Right cardiac atrium (tissue), 5 donors: ENCODE measurements at regions not wholly inside any gene's neighbourhood (a gene's known extent, or its start where the extent isn't known, plus 50 kb on each side); places are given as distances from the start of the nearest gene placed in this dataset.
"Not testable (repeated sequence)": the region's sequence is repeated elsewhere in the genome, so short reads cannot be mapped to it uniquely, and the experiment has no call there.

Experiments used
- ATAC-seq, 2 donors: fragments of 200-7000 bp; cut with Tn5 transposase; one replicate each; pipeline versions ENCODE4 v1.8.0 to v1.9.1; 2020; ENCODE audit warnings: moderate library complexity in 2 of 2, mild to moderate bottlenecking in 1 of 2
- DNase-seq, 3 donors: peaks; one replicate each; pipeline ENCODE4 v3.0.0-alpha.2; 2020
- H3K27ac ChIP-seq: one replicate; pipeline ENCODE4 v1.5.1; 2013; ENCODE audit warnings: mild to moderate bottlenecking, low read length, control low read depth, moderate library complexity
- H3K27me3 ChIP-seq: one replicate; pipeline ENCODE4 v1.6.1; 2013; ENCODE audit not compliant: control insufficient read depth, insufficient read depth
- H3K4me1 ChIP-seq: one replicate; pipeline ENCODE4 v1.6.1; 2013; ENCODE audit warnings: low read length; ENCODE audit not compliant: control insufficient read depth, insufficient read depth
- H3K4me3 ChIP-seq: one replicate; pipeline ENCODE4 v1.5.1; 2013; ENCODE audit warnings: low read length, control low read depth
- H3K9me3 ChIP-seq: one replicate; pipeline ENCODE4 v1.6.1; 2013; ENCODE audit warnings: low read length; ENCODE audit not compliant: control insufficient read depth
- WGBS: extraction: QIAGEN DNeasy Blood & Tissue Kit; methylation state at CpG from one replicate; pipeline ENCODE4 v1.1.7; 2013; 5-methylcytosine and 5-hydroxymethylcytosine counted together
- intact Hi-C, 4 donors: fragments of 100-400 bp; cut with DNase I; formaldehyde crosslinking; loops; one replicate each; pipeline versions ENCODE4 v1.11.0 to v1.14.0; 2022 to 2023
- donor health status: healthy with polysubstance abuse.
- donor health status: DM: no; HTN: yes; CAD: no.
- donor health status: DM: no; HTN: no; CAD: no.
- donor health status: DM: no; HTN: yes; CAD: no; lungs with severe emphysema.
- donor health status: DM: yes; HTN: yes; CAD: no.

DNA sequence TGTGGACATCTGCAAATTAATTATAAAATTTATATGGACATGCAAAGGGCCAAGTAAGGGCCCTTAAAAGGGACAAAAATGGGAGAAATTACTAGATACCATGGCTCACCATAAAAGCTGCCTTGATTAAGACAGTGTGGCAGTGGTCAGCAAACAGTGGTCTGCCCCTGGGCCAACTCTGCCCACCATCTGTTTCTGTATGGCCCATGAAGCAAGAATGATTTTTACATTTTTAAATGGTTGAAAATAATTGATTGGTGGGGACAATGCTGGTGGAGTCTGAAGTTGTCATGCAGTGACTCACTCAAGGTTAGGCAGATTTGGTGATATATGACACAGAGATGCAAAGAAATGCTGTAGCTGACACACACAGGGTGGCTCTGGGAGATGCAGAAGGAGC, 143.2 kb upstream of the PRDM7 start:
- ATAC-seq, intact Hi-C loops, H3K27me3 ChIP-seq, H3K27ac ChIP-seq, H3K4me1 ChIP-seq, H3K4me3 ChIP-seq, DNase-seq, H3K9me3 ChIP-seq: not testable (repeated sequence)

DNA sequence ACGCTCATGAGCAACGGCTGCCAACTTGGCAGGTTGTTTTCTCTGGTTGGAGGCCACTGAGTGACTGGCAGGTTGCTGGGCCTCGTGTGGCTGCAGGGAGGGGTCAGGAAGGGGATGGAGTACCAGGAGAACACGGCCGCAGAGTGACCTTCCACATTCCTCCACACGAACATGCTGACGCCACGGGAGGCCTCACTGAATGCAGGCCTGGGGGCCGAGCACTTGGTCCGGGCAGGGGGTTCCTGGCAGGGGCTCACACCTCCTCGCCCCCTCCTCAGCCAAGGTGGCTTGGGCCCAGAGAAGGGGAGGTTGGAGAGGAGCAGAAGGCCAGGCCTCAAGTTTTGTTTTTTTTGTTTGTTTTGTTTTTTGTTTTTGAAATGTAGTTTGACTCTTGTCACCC, 98.5 kb upstream of the PRDM7 start:
- ATAC-seq, H3K27me3 ChIP-seq, H3K27ac ChIP-seq, DNase-seq, H3K4me3 ChIP-seq, H3K4me1 ChIP-seq, H3K9me3 ChIP-seq, intact Hi-C loops: not testable (repeated sequence)
- WGBS, result 94% methylated on average over 7 of the region's 11 CpGs

DNA sequence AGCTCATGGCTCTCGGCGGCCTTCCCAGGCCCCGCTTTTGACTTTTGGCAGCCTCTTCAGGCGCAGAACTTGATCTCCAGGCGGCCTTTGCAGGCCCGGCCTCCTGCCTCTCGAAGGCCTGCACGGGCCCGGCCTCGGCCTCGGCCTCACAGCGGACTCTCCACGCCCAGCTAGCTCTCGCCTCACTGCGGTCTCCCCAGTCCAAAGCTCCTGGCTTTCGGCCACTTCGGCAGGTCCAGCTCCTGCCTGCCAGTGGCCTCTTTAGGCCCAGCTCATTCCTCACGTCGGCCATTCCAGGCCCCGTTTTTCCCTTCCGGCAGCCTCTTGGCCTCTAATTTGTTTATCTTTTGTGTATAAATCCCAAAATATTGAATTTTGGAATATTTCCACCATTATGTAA, 94.5 kb upstream of the PRDM7 start:
- H3K9me3 ChIP-seq, intact Hi-C loops, H3K4me1 ChIP-seq, H3K27ac ChIP-seq, ATAC-seq, H3K4me3 ChIP-seq, H3K27me3 ChIP-seq: not testable (repeated sequence)
- peak in 1 of 3 donors; percentile 19 for DNase-seq
- 94% methylated on average over 12 of the region's 21 CpGs for WGBS

DNA sequence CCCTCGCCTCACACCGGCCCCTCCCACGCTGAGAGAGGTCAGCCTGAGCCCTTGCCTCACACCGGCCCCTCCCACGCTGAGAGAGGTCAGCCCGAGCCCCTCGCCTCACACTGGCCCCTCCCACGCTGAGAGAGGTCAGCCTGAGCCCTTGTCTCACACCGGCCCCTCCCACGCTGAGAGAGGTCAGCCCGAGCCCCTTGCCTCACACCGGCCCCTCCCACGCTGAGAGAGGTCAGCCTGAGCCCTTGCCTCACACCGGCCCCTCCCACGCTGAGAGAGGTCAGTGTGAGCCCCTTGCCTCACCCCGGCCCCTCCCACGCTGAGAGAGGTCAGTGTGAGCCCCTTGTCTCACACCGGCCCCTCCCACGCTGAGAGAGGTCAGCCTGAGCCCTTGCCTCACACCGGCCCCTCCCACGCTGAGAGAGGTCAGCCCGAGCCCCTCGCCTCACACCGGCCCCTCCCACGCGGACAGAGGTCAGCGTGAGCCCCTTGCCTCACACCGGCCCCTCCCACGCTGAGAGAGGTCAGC, 92.1 kb upstream of the PRDM7 start:
- 94% methylated on average over 21 of the region's 29 CpGs for WGBS
- H3K27ac ChIP-seq, H3K4me1 ChIP-seq, H3K9me3 ChIP-seq, H3K27me3 ChIP-seq, ATAC-seq, intact Hi-C loops, H3K4me3 ChIP-seq: not testable (repeated sequence)
- DNase-seq, result peak in 1 of 3 donors; percentile 1

DNA sequence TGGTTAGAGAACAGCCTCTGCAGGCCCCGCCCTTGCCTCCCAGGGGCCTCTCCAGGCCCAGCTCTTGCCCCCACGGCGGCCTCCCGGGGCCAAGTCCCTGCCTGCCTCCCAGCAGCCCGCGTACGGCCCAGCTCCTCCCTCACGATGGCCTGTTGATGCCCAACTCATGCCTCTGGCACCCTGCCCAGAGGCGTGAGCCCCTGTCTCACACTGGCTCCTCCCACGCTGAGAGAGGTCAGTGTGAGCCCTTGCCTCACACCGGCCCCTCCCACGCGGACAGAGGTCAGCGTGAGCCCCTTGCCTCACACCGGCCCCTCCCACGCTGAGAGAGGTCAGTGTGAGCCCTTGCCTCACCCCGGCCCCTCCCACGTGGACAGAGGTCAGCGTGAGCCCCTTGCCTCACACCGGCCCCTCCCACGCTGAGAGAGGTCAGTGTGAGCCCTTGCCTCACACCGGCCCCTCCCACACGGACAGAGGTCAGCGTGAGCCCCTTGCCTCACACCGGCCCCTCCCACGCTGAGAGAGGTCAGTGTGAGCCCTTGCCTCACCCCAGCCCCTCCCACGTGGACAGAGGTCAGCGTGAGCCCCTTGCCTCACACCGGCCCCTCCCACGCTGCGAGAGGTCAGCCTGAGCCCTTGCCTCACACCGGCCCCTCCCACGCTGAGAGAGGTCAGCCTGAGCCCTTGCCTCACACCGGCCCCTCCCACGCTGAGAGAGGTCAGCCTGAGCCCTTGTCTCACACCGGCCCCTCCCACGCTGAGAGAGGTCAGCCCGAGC, 91.4 kb upstream of the PRDM7 start:
- H3K4me1 ChIP-seq, intact Hi-C loops: not testable (repeated sequence)
- peak in 2 of 3 donors; percentile 5 to 19 for DNase-seq

DNA sequence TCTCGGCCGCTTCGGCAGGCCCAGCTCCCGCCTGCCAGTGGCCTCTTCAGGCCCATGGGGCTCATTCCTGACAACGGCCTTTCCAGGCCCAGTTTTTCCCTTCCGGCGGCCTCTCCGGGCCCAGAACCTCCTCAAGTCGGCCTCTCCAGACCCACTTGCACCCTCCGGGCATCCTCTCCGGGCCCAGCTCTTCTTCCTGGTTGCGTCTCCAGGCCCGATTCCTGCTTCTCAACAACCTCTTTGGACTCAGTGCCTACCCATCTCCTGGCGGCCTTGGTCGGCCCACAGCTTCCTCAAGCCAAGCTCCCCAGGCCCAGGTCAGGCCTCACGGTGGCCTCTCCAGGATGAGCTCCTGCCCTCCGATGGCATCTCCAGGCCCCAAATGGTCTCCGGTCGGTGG, 90.6 kb upstream of the PRDM7 start:
- H3K4me1 ChIP-seq, DNase-seq, H3K27ac ChIP-seq, ATAC-seq, intact Hi-C loops, H3K27me3 ChIP-seq, H3K9me3 ChIP-seq, H3K4me3 ChIP-seq: not testable (repeated sequence)
- WGBS, result 97% methylated on average over 14 of the region's 19 CpGs

More for the DNA sequence above, 91.4 kb upstream of the PRDM7 start:
- H3K4me3 ChIP-seq, H3K27ac ChIP-seq, ATAC-seq, H3K27me3 ChIP-seq, H3K9me3 ChIP-seq: not testable (repeated sequence)
- 94% methylated on average over 29 of the region's 38 CpGs for WGBS

DNA sequence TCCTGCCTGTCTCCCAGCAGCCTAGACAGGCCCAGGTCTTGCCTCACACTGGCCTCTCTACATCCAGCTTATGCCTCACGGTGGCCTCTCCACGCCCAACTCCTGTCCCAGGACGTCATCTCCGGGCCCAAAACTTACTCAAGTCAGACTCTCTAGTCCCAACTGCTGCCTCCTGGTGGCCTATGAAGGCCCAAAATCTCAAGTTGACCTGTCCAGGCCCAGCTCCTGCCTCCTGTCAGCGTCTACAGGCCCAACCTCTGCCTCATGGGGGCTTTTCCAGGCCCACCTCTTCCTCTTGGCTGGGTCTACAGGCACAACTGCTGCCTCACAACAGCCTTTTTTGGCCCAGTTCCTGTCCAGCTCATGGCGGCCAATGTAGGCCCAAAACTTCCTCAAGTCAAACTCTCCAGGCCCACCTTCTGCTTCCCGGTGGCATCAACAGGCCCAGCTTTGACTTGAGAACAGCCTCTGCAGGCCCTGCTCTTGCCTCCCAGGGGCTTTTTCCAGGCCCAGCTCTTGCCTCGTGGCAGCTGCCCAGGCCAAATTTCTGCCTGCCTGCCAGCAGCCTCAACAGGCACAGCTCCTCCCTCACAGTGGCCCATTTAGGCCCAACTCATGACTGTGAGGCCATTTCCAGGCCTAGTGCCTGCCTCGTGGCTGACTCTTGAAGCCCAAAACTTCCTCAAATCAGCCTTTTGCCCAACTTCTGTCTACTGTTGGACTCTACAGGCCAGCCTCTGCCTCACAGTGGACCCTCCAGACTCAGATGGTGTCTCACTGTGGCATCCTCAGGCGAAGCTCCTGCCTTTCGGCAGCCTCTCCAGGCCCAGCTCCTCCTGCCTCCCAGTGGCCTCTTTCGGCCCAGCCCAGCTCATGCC, 89.8 kb upstream of the PRDM7 start:
- WGBS, result 80% methylated on average over 6 of the region's 12 CpGs
- intact Hi-C loops, H3K27ac ChIP-seq, H3K4me1 ChIP-seq, H3K27me3 ChIP-seq, ATAC-seq, H3K4me3 ChIP-seq, H3K9me3 ChIP-seq: not testable (repeated sequence)
- peak in 2 of 3 donors; percentile 9 to 21 for DNase-seq

DNA sequence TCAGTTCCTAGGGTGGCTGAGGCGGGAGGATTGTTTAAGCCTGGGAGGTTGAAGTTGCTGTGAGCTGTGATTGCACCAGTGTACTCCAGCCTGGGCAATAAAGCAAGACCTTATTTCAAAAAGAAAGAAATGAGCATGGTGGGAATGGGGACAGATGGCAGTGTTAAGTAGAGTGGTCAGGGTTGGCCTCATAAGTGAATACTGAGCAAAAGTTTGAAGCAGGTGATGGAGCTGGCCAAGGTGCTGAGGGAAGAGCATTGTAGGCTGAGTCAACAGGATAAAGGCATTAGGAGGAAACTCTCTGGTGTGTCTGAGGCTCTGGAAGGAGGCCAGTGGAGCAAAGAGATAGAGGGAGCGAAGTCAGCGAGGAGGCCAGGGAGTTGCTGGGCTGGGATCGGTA, 73.9 kb upstream of the PRDM7 start:
- DNase-seq, result peak in 1 of 3 donors; percentile 6
- H3K27me3 ChIP-seq, intact Hi-C loops, H3K9me3 ChIP-seq, H3K4me1 ChIP-seq, H3K4me3 ChIP-seq, ATAC-seq, H3K27ac ChIP-seq: not testable (repeated sequence)
- WGBS, result no CpG with 5 or more reads among the region's 4 CpGs
